GM19328 (cell line): ENCODE measurements at regions not wholly inside any gene's neighbourhood (a gene's known extent, or its start where the extent isn't known, plus 50 kb on each side); places are given as distances from the start of the nearest gene placed in this dataset.
"Not testable (repeated sequence)": the region's sequence is repeated elsewhere in the genome, so short reads cannot be mapped to it uniquely, and the experiment has no call there.

Experiments
- ATAC-seq: cut with Tn5 transposase; IDR thresholded peaks from one replicate; pipeline ENCODE4 v1.9.1; 2021; ENCODE audit warnings: mild to moderate bottlenecking, moderate library complexity; ENCODE audit not compliant: unreplicated experiment

DNA sequence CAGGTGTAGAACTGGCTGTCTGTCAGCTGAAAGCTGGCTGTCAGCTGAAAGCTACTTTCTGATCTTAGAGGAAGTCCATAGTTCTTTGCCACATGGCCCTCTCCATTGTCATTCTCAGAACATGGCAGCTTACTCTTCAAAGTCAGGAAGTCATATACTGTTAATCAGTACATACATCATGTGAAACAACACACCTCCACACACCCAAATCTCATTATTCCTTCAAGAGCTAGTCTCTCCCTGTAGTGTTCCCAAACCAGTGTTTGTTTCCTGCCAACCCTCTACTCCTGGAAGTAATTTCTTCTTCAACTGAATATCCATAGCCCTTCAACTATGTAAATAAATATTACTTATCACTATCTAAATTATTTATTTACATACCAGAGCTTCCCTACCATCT lies 58.9 kb downstream of the OR5AK2 start:
- no peak for ATAC-seq

DNA sequence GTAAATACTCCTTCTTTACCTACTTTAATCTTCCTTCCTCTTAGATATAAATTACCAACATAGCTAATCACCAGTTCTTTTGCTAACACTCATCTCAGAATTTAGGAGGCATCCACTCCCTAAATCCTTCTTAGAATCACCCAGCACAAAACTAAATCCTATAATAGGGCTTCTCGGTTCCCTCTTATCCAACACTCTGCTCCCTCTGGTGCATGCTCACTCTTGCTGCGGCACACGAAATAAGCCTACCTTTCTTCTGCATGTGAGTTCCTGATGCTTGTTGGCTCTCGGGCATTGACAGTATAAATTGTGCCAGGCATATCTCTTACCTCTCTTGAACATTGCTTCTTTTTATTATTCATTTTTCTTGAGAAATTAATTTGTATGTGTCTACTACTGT lies 61.0 kb downstream of the OR5AK2 start:
- ATAC-seq: no peak

DNA sequence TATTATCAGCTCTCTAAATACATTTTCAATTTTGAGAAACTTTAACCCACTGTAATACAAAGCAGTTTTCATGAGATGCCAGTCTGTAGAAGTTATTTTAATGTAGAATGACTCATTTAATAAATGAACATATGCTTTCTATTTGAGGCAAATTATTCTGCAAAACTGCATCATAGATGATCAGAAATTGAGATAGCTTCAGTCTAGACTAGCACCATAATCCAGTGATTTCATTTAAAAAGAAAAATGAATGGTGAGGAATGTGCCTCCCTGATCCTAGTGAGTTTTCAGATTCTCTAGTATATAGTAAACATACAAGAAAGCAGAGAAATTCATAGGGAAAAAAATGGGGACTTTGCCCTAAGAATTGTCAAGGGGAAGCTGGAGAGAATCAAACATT lies 66.1 kb downstream of the OR5AK2 start:
- no peak for ATAC-seq

DNA sequence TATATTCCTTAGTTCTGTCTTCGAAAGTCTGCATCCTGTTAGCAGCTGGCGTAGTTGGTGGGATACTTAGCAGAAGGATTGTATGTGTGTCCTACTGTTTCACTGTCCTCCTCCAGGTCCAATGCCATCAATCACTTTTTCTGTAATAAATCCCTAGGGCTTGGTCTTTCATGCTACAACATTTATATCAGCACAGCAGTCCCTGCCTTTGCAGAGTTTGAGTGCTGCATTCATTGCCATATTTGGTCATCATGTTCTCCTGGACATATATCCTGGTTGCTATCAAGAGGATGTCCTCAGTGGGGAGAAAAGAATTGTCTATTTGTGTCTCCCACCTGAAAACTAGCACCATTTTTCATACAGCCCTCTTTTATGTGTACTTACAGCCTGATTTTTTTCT lies 67.0 kb downstream of the OR5AK2 start:
- no peak for ATAC-seq

DNA sequence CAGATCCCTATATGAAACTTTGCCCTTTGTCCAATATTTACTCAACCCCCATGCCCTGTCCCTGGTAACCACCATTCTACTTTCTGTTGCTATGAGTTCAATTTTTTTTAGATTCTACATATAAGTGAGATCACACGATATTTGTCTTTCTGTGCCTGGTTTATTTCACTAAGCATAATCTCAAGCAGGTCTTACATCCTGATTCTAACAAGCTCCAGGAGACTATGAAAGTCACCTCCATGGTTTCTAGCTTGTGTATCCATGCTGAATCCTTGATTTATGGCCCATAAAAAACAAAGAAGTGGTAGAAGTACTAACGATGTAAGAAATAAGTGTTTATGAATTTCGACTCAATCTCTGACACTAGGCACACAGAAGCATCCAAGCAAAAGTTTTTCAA lies 68.0 kb downstream of the OR5AK2 start:
- ATAC-seq: no peak

DNA sequence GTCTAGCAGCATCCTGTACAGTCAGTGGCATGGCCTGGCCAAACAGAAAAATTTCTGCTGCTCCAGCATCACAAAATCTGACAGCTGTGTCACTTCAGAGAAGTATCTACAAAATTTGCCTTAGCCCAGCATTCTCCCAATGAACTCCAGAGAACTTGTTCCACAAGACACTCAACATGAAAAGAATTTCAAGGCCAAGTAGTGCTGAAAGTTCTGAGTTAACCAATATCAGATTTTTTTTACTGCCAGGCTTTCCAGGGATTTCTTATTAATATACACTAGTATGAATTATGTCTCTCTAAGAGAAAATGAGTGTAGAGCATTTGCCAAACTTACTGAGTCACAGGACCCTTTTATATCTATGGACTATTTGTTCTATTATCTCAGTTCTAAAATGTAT lies 68.8 kb downstream of the OR5AK2 start:
- no peak for ATAC-seq

DNA sequence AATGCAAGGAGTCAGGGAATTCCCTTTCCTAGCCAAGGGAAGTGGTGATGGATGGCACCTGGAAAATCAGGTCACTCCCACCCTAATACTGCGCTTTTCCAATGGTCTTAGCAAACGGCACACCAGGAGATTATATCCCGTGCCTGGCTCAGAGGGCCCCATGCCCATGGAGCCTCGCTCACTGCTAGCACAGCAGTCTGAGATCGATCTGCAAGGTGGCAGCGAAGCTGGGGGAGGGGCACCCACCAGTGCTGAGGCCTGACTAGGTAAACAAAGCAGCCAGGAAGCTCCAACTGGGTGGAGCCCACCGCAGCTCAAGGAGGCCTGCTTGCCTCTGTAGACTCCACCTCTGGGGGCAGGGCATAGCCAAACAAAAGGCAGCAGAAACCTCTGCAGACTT lies 74.2 kb downstream of the OR5AK2 start:
- ATAC-seq: not testable (repeated sequence)

DNA sequence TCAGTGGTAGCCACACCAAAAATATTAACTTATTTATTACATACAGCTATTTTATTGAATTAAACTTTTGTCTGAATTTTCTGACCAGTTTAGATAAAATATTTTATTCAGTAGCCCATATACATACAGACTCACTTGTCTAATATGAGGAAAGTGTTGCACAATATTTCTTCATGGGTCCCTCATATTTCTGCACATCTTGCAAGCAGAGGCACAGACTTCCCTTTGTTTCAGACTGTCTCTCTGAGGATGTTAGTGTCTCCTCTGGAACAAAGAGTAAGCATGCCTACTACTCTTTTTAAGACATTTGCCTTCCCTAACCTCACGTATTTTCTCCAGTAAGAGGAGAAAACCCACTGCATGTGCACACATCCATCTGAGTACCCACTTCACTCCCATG lies 81.2 kb downstream of the OR5AK2 start:
- no peak for ATAC-seq

DNA sequence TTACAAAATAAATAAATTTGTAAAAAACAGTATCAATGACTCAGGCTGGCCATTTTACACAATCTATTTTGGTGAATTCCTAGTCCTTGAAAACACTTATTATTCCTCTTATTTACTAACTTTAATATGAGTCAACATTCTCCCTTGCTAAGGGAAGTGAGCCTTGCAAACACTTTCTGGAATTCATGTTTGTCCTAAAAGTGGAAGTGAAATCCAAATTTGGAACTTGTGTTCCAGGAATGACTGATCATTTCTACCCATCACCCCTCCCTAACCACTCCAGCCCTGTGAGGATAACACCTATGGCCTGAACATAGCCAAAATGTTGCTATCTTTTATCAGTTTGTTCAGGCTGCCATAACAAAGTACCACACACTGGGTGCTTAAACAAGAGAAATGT lies 83.1 kb downstream of the OR5AK2 start:
- no peak for ATAC-seq

DNA sequence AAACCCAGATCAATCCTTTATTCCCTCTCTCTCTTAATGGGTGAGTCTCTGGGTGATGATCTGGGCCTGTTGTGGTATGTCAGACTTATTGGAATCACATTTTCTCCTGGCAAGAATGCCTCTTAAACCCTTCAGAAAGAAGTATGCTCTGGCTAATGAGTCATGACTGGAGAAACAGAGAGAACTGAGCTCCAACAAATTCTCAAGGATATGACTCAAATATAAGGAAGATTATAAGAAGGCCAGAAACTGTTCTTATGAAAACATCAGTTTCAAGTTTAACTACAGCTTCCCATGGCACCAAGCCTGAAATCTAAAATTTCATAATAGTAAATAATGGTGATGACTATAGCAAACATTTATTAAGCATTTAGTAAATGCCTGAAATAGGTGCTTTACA lies 83.9 kb downstream of the OR5AK2 start:
- ATAC-seq: no peak

DNA sequence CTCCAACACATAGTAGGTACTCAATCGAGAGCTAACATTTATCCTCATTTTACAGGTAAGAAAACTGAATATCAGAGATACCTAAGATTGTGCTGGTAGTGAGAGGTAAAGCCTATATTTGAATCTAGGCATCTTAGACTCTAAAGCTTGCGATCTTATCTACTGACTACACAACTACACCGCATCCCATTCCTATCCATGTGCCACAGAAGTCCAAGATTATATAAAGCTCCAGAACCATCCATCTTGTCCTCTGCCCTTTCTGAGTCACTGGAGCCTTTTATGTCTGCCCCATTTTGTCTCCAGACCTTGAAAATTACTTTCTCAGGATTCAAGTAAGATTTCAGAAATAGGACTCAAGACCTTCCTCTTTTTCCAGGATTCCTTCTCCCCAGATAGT lies 84.4 kb downstream of the OR5AK2 start:
- no peak for ATAC-seq

DNA sequence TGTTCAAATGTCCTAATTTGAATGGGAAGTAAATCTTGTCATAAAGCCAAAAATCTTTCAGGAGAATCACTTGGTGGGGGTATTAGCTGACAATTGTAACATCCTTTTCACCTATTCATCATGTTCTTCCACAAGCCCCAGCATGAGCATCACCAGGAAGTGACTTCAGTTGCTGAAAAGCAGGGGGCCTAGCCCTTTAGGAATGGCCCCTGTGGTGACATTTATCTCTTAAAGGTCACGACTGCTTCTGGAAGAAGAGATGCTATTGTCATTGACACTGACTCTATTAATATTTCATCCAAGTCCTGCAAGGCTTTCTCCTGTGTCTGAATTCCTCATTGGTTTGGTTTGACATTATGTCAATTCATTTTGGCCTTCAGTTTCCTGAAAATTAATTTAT lies 92.6 kb downstream of the OR5AK2 start:
- no peak for ATAC-seq

DNA sequence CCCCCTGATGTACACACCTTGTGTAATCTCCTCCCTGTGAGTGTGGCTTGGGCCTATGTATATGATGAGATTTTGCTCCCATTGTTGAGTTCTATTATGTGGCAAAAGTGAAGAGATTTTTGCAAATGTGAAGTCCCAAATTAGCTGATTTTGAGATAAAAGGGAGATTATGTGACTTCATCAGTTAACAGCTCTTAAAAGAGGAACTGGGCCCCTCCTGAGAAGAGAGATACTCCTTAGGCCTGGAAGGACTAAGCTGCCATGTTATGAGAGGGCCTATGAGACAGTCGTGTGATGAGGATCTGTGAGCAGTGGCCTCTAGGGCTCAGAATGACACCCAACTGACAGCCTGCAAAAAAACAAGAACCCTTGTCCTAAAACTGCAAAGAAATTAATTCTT lies 93.4 kb downstream of the OR5AK2 start:
- no peak for ATAC-seq

DNA sequence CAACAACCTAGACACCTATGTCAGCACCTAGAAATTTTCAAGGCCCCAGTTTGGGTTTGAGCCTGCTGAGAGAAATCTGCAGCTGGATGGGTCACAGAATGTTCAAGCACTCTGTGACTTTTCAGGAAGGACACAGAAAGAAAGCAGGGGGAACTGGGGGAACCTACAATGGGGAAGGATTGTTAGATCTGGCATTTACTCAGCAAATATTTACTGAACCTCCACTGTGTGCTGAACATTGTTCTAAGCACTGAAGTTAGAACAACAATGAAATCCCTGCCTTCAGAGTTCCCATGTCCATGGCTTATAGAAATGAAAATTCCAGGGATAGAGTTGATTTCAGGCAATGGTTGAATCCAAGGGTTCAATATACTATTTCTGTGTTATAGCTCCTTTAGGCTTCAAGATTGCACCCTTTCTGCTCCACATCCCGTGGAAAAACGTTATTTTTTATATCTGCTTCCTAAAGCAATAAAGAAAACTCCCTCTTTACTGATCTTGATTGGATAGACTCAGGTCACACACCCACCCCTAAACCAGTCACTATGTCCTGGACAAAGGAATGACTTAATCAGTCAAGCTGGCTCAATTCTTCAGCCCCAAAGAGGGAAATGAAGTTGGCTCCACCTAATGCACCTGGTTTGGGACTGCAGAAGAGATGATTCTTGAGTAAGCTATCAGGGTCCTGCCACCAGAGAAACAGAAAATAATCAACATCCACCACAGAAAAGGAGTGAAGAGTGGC lies 95.1 kb downstream of the OR5AK2 start:
- ATAC-seq: no peak

DNA sequence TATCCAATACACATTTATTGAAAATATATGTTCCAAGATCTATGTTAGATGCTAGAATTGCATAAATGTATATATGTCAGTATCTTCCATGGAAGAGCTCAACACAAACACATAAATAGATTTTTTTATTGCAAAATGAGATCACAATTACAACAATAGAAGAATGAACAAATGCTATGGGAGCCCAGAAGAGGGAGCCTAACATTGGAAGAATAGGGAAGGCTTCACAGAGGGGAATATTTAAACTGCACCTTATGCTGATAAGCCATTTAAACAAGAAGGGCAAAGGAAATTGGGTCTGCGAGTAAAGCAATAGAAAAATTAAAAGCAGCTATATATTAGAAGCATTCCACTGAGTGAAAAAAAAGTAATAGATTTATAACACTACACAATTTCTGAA lies 96.1 kb upstream of the LRRC55 start:
- no peak for ATAC-seq

DNA sequence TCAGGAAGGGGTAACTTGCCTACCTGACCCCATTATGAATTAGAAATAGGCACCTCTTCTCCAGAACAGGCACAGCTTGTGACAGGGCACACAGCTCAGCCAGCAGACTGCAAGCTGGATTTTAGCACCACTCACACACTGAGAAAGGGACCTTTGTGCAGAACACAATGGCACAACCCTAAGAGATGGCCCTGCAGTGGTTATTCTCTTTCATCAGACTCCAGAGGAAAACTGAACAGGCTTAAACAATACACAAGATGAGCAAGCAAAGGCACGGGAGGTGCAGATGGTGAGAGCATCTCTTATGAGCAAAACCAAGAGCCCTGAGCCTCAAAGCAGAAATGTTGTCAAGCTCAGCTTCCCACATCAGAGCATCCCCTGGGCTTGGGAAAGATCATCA lies 93.8 kb upstream of the LRRC55 start:
- no peak for ATAC-seq

DNA sequence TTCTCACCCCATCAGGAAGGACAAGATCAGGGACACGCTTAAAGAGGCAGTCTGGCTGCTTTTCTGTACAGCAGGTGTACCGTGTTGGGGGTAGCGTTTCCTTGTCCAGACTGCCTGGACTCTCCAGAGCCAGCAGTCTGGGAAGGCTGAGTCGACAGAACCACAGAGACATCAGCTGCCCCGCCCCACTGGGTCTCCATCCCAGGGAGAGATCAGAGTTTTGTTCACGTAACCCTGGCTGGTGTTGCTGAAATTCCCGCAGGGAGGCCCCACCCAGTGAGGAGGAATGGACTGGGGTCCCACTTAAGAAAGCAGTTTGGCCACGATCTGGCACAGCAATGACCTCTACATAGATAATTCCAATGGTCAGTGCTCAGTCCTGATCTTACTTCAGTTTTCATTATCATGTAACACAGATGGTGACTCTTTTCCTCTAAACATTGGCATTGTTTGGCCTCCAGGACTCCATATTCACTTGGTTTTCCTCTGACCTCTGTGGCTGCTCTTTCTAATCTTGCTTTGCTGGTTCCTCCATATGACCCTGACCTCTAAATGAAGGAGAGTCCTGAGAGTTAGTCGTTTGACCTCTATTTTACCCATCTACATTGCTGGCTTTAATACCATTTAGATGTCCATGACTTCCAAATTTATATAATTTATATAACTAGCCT lies 89.6 kb upstream of the LRRC55 start:
- ATAC-seq: no peak

DNA sequence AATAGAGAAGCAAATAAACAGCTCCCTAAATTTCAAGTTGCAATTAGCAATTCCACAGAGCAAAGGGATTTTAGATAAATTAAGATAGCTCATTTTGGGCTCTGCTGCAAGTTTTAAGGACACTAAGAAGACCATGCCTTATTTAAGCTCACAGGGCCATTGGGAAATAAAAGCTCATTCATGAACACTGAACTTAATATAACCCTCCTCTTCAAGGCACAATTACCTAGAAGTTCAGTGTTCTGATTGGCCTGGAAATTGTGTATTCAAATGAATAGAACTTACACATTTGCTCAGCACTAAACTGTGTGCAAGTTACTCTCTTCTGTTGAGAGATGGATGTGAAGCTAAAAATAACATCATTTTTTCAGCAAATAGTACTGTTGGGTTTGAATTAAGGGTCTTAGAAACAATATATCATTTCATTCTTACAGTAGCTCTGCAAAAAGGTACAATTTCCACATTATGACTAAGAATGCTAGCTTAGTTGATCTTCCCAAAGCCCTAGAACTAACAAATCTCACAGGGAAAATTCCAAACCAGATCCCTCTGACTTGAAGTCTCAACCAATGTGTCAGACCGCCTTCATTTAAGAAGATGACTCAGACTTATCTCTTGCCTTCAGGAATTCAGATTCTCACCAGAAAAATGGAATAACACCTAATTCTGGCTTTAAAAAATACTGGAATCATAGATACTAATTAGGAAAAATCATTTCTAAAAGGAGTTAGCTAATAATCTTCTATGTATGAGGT lies 87.4 kb upstream of the LRRC55 start:
- no peak for ATAC-seq

DNA sequence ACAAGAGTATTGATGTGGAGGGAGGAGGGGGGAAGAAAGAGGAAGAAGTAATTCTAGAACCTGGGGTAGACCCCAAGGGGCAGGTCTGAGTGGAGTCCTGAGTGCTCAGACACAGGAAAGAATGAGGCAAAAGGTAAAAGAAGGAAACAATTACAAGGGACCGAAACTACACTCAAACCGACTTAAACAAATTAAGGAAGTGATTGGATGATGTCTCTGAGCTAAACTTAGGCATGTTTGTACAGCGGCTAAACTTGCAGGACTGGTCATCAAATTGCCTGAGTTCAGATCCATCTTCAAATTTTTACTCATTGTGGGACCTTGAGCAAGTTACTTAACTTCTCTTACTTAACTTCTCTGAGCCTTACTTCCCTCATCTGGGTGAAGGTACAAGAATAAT lies 86.3 kb upstream of the LRRC55 start:
- ATAC-seq: no peak

DNA sequence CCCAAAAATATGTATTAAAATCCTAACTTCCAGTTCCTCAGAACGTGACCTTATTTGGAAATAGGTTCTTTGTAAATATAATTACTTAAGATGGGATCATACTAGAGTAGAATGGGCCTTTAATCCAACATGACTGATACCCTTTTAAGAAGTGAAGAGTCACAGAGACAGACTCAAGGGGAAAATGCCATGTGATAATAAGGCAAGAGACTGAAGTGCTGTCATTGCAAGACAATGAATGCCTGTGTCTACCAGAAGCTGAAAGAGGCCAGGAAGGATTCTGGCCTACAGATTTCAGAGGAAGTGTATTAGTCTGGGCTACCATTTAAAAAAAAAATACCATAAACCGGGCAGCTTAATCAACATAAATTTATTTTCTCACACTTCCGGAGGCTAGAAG lies 85.9 kb upstream of the LRRC55 start:
- no peak for ATAC-seq

DNA sequence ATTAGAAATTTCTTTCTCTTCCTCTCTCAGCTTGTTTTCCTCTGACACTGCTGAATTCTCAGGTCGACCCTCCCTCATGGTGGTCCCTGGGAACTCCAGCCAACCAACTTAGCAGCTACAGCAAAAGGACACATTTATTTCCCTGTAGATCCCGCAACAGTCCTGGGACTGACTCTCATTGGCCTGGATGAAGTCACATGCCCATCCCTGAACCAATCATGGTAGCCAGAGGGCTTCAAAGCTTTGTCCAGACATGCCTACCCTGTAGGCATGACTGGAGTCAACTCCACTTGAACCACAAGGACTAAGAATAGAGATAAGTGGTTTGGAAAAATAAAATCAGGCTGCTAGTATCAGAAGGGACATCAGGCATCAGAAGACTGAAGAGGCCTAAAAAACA lies 84.6 kb upstream of the LRRC55 start:
- ATAC-seq: no peak

DNA sequence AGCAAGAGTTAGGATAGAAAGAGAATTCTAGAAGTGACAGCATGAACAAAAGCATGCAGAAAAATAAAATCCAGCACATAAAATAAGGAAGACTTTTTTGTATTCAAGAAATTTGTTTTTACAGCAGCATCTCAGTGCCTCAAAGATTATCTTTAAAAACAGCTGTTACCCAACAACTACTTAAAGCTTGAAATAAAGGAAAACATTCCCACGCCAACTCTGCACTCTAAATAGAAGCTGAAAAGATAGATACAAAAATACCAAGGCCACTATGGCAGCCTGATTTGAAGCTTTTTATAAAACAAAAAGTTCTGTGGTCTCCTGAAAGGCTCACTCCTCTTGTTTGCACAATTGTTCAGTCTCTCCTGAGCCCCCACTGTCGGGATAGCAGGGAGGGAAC lies 83.6 kb upstream of the LRRC55 start:
- ATAC-seq: no peak
